Mesodermal cell (in vitro differentiated cells): ENCODE measurements at regions not wholly inside any gene's neighbourhood (a gene's known extent, or its start where the extent isn't known, plus 50 kb on each side); places are given as distances from the start of the nearest gene placed in this dataset.
A peak's percentile ranks its signal among the peaks of the same experiment; 100 is the strongest.
"Not testable (repeated sequence)": the region's sequence is repeated elsewhere in the genome, so short reads cannot be mapped to it uniquely, and the experiment has no call there.

Experiments
- H3K27ac ChIP-seq: 2 replicates; pipeline ENCODE4 v1.7.0; 2013; ENCODE audit warnings: mild to moderate bottlenecking, low read depth, low read length, moderate library complexity; ENCODE audit not compliant: severe bottlenecking
- H3K36me3 ChIP-seq: 2 replicates; pipeline ENCODE4 v1.7.1; 2013; ENCODE audit warnings: mild to moderate bottlenecking, low read length, moderate library complexity; ENCODE audit not compliant: control insufficient read depth, insufficient read depth
- H3K4me1 ChIP-seq: one replicate; pipeline ENCODE4 v1.7.1; 2013; ENCODE audit warnings: mild to moderate bottlenecking, low read length; ENCODE audit not compliant: insufficient read depth, control insufficient read depth, poor library complexity, severe bottlenecking
- H3K4me3 ChIP-seq: 2 replicates; pipeline ENCODE4 v1.7.0; 2013; ENCODE audit warnings: low read length, control low read depth, mild to moderate bottlenecking; ENCODE audit not compliant: insufficient read depth, poor library complexity, severe bottlenecking; ENCODE audit errors: extremely low read depth
- H3K9me3 ChIP-seq: 2 replicates; pipeline ENCODE4 v1.7.1; 2013; ENCODE audit warnings: mild to moderate bottlenecking, low read length, moderate library complexity; ENCODE audit not compliant: control insufficient read depth
- WGBS, 2 experiments: methylation state at CpG; one replicate each; pipeline ENCODE4 v1.1.5; 2013; ENCODE audit warnings: missing lambda C conversion rate in 2 of 2; ENCODE audit not compliant: insufficient coverage in 2 of 2; 5-methylcytosine and 5-hydroxymethylcytosine counted together

- Histone ChIP-seq H3K4me1 (no peaks in the 10 kb centered on the region), H3K36me3 (no peaks in the 10 kb centered on the region), H3K9me3 (no peaks in the 10 kb centered on the region), H3K4me3 (no peak overlapping the region), H3K27ac (no peak overlapping the region)
- WGBS, 2 experiments, result 83% methylated on average over 4 of the region's 4 CpGs
Observed at GRCh38 chr6:160804639-160805038, 102.6 kb downstream of the PLG start.

DNA sequence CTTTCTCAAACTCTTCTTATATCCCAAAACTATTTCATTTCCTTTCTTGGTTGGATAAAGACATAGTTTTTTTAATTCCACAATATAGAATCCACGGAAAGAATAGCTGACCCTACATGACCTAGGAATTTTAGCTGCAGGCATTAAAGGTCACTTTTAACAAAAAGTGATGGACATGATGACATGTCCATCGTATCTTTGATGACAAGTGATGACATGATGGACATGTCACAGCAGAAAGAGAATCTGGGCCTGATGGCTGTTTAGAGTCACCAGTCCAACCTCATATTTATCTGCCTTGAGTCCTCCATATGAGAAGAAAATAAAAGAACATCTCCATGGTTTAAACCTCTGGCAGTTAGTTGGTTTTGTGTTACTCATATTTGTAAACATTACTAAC, 106.2 kb downstream of the PLG start:
- H3K9me3 ChIP-seq, result no peaks in the 10 kb centered on the region
- 67 to 75% methylated on average over 1 of the region's 2 CpGs for WGBS, 2 experiments
- no peaks in the 10 kb centered on the region for H3K36me3 ChIP-seq
- H3K27ac ChIP-seq, result no peak overlapping the region
- no peak overlapping the region for H3K4me3 ChIP-seq
- no peaks in the 10 kb centered on the region for H3K4me1 ChIP-seq

DNA sequence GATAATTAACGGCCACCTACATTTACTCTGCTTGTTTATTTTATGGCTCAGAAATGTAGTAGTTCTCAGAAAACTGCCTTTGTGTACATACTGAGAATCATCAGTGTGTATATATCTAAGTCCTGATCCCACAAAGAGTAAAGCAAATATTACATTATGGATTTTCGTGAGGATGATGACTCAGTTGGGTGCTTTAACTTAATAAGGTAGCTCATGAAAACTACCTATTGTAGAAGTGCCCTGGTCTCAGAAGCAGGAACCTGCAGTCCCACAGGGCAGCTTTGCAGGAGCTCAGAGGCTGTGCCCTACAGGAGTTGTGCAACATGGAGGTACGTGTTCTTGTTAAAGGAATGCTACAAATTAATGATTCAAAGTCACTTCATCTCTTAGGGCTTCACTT, 108.2 kb downstream of the PLG start:
- H3K4me1 ChIP-seq, result no peaks in the 10 kb centered on the region
- no peak overlapping the region for H3K4me3 ChIP-seq
- no peaks in the 10 kb centered on the region for H3K36me3 ChIP-seq
- no peaks in the 10 kb centered on the region for H3K9me3 ChIP-seq
- no peak overlapping the region for H3K27ac ChIP-seq
- WGBS, 2 experiments, result 83% methylated on average over 1 of the region's 3 CpGs; no CpG with 5 or more reads in 1 of the 2 experiments

GRCh38 chr6:160812097-160812496, 110.1 kb downstream of the PLG start:
- no peaks in the 10 kb centered on the region for H3K4me1 ChIP-seq
- H3K4me3 ChIP-seq, result no peak overlapping the region

DNA sequence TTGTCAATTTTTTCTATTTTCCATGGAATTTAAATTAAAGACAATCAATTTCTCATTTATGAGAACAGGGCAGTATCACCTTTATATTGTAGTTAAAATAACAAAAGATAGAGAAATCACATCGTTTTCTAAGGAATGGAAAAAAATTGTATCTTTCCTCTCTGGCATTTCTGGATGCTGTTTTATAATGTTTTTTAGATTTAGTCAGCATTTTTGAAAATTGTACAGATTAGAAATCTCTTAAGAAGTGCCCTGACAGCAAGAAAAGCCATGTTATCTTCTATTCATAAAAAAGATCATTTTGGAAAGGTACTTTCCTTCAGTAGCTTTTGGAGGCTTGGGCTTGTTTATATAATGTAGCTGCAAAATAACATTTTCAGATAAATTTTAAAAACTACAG, 116.9 kb downstream of the PLG start:
- no CpG with 5 or more reads among the region's 1 CpG for WGBS, 2 experiments
- H3K36me3 ChIP-seq, result no peaks in the 10 kb centered on the region
- H3K4me1 ChIP-seq, result no peaks in the 10 kb centered on the region
- no peak overlapping the region for H3K4me3 ChIP-seq
- no peak overlapping the region for H3K27ac ChIP-seq
- no peaks in the 10 kb centered on the region for H3K9me3 ChIP-seq

More at GRCh38 chr6:160812097-160812496, 110.1 kb downstream of the PLG start:
- Histone ChIP-seq H3K27ac (no peak overlapping the region), H3K36me3 (no peaks in the 10 kb centered on the region), H3K9me3 (no peaks in the 10 kb centered on the region)
- 71 to 86% methylated on average over 1 to 2 of the region's 2 CpGs for WGBS, 2 experiments

DNA sequence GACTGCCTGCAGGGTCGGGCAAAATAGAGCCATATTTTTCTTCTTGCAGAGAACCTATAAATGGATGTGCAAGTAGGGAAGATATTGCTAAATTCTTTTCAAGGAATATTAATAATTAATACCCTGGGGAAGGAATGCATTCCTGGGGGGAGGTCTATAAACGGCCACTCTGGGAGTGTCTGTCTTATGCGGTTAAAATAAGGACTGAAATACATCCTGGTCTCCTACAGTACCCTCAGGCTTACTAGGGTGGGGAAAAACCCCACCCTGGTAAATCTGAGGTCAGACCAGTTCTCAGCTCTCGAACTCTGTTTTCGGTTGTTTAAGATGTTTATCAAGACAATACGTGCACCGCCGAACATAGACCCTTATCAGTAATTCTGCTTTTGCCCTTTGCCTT, 118.6 kb downstream of the PLG start:
- not testable (repeated sequence) for H3K4me1 ChIP-seq, H3K27ac ChIP-seq, H3K4me3 ChIP-seq, H3K9me3 ChIP-seq, H3K36me3 ChIP-seq
- WGBS, 2 experiments, result 86 to 93% methylated on average over 5 to 7 of the region's 8 CpGs

DNA sequence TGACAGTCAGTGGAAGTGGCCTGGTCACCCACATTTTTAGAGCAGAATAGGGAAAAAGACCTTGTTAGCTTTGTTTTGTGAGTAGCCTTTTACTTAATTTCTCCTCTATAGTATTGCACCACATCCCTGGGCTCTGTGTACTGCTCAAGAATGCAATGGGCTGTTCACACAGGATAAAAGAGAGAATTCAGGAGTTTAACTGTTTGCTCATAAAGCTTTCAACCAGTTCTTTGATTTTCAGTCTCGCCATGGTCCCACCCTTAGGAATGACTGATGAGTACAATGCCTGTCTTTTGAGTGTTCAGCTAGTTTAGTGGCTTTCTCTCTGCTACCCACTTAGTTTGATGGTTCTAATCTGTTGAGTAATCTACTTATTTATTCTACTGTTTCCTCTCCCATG, 129.7 kb downstream of the PLG start:
- WGBS, 2 experiments, result no CpG with 5 or more reads among the region's 1 CpG
- Histone ChIP-seq H3K4me1 (no peaks in the 10 kb centered on the region), H3K9me3 (no peaks in the 10 kb centered on the region), H3K36me3 (no peaks in the 10 kb centered on the region), H3K4me3 (no peak overlapping the region), H3K27ac (peak overlapping the region; percentile 54)

DNA sequence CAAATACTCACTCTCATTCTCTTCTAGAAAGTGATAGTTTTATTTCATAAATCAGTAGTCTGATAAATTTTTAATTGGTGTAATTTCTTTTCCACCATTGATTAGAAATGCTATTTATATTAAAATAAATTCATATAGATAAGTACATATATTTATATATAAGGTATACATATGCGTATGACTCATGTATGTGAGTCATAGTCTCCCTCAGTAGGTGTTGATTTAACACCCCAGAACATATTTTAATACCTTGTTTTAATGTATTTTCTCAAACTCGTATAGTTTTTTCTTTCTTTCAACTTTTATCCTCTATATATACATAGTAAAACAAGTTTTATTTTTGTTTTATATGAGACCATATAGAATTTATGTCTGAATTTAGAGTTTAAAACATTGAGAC, 130.4 kb downstream of the PLG start:
- H3K4me1 ChIP-seq, result no peaks in the 10 kb centered on the region
- WGBS, 2 experiments, result no CpG with 5 or more reads among the region's 2 CpGs

GRCh38 chr6:160837146-160837545, 135.1 kb downstream of the PLG start:
- no peaks in the 10 kb centered on the region for H3K4me1 ChIP-seq
- no peaks in the 10 kb centered on the region for H3K36me3 ChIP-seq
- H3K27ac ChIP-seq, result no peak overlapping the region
- H3K9me3 ChIP-seq, result no peaks in the 10 kb centered on the region
- WGBS, 2 experiments, result 83 to 84% methylated on average over 7 to 8 of the region's 13 CpGs
- H3K4me3 ChIP-seq, result no peak overlapping the region

More for the DNA sequence above, 130.4 kb downstream of the PLG start:
- Histone ChIP-seq H3K36me3 (no peaks in the 10 kb centered on the region), H3K27ac (no peak overlapping the region), H3K4me3 (no peak overlapping the region), H3K9me3 (no peaks in the 10 kb centered on the region)

DNA sequence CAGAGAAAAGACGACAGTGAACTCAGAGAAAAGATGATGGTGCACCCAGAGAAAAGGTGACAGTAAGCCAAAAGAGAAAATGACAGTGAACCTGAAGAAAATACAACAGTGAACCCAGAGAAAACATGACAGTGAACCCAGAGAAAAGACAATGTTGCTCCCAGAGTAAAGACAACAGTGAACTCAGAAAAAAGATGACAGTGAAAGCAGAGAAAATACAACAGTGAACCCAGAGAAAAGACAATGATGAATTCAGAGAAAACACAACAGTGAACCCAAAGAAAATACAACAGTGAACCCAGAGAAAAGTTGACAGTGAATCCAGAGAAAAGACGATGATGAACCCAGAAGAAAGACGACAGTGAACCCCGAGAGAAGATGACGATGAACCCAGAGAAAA, 140.5 kb upstream of the MAP3K4 start:
- WGBS, 2 experiments, result 77 to 89% methylated on average over 5 of the region's 5 CpGs
- Histone ChIP-seq H3K36me3 (no peaks in the 10 kb centered on the region), H3K4me1 (no peaks in the 10 kb centered on the region), H3K9me3 (no peaks in the 10 kb centered on the region), H3K27ac (no peak overlapping the region), H3K4me3 (no peak overlapping the region)

GRCh38 chr6:160853946-160854345, 137.6 kb upstream of the MAP3K4 start:
- Histone ChIP-seq H3K36me3 (no peaks in the 10 kb centered on the region), H3K4me1 (no peaks in the 10 kb centered on the region)
- WGBS, 2 experiments, result 84 to 93% methylated on average over 7 of the region's 7 CpGs

More at GRCh38 chr6:160853946-160854345, 137.6 kb upstream of the MAP3K4 start:
- Histone ChIP-seq H3K27ac (no peak overlapping the region), H3K9me3 (no peaks in the 10 kb centered on the region), H3K4me3 (no peak overlapping the region)
